GM18868 (cell line): ENCODE measurements at regions not wholly inside any gene's neighbourhood (a gene's known extent, or its start where the extent isn't known, plus 50 kb on each side); places are given as distances from the start of the nearest gene placed in this dataset.

Experiments used
- ATAC-seq: cut with Tn5 transposase; IDR thresholded peaks from one replicate; pipeline ENCODE4 v1.9.1; 2021; ENCODE audit warnings: mild to moderate bottlenecking, moderate library complexity; ENCODE audit not compliant: unreplicated experiment

- ATAC-seq, result peak; percentile 75
Measured at GRCh38 chr5:110027527-110028322, 338.0 kb downstream of the MAN2A1 start.

DNA sequence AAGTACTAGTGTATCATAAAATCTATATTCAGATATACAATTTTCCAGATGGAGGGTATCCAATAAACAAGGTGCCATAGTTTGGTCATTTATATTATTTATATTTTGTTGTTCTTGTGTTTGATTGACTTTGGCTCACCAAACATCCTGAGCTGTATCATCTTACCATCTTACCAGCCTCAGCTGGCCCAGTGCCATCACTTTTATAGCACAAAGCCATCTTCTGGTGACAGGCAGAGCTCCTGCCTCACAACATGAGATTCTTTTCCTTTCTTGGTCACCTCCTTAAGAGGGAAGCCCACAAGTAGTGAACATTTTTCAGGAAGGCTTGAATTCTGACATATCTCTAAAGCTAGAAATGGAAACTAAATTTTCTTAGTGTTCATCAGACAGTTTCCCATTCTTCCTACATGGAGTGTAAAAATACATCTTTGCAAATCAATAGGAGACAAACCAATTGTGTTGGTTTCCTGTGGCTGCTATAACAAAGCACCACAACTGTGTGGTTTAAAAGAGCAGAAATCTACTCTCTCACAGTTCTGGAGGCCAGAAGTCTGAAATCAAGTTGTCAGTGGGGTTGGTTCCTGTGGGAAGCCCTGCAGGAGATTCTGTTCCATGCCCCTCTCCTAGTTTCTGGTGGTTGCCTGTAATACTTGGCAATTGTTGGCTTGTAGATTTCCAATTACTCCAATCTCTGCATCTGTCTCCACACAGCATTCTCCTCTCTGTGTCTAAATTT is 341.8 kb downstream of the MAN2A1 start:
- no peak for ATAC-seq

GRCh38 chr5:110032376-110032775 is 342.6 kb downstream of the MAN2A1 start:
- no peak for ATAC-seq

DNA sequence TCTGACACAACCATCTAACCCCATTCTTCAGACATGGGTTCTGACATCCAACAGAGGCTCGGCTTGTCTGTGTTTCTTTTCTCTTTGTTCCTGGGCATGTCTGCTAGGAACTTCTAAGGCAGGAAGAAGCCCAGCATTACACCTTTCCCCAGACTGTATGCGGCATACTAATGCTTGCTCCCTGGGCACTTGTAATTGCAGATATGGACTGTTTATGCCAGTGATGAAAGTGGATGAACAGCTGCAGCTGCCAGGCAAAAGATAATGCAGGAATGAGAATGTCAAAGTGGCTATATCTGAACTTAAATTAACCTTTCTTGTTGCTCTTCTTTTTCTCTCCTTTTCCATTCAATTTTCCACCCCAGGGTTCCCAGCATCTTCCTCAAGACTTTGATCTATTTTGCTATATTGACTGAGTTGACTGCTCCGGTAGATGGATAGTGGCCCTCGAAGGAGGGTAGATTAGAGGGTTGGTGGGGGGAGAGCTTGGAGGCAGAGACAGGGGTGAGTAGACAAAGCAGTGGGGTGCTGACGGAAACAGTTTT is 344.4 kb downstream of the MAN2A1 start:
- ATAC-seq, result no peak

GRCh38 chr5:110038297-110038997 is 348.7 kb downstream of the MAN2A1 start:
- no peak for ATAC-seq

GRCh38 chr5:110040178-110040577 is 350.5 kb downstream of the MAN2A1 start:
- ATAC-seq, result no peak

DNA sequence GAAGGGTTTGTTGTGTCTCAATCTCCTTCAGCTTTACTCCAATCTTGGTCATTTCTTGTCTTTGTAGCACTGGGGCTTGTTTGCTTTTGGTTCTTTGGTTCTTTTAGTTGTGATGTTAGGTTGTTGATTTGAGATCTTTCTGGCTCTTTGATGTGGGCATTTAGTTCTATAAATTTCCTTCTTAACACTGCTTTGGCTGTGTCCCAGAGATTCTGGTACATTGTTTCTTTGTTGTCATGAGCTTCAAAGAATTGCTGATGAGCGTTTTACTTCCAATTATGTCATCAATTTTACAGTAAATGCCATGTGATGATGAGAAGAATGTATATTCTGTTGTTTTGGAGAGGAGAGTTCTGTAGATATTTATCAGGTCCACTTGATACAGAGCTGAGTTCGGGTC is 353.3 kb downstream of the MAN2A1 start:
- no peak for ATAC-seq

- no peak for ATAC-seq
Measured at GRCh38 chr5:110045158-110045557, 355.4 kb downstream of the MAN2A1 start.

GRCh38 chr5:110048491-110048890 is 358.8 kb downstream of the MAN2A1 start:
- ATAC-seq, result no peak

GRCh38 chr5:110049816-110050215 is 360.1 kb downstream of the MAN2A1 start:
- no peak for ATAC-seq

DNA sequence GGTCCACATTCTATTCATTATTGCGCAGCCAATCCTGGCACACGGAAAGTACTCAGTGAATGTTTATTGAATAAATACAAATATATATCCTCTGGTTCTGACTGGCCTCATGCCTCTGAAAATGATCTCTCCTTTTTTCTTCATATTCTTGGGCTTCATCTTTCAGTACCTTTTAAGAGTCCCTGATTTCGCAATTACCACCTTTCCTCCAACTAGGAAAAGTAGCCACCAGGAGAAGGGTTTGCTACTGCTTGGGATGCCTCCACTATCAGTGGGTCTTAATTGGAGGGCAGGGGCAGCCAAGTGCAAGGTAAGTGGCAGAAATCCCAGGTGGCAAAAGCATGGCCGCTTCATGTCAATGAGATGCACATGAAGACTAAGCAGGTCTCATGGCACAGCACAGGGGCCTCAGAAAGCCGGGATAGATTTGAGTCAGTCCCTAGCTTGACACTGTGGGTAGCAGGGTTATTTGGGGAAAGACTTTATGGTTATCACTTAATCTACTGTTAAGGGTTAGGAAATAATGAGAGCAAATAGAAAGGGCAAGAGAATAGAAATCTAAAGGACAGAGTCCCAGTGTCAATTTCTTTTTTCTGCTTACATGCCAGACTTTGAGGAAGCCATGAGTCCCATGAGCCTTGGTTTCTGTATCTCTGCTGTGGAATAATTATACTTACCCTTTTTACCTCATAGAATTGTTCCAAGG is 361.1 kb downstream of the MAN2A1 start:
- ATAC-seq, result no peak

GRCh38 chr5:110053205-110053604 is 363.5 kb downstream of the MAN2A1 start:
- no peak for ATAC-seq

- ATAC-seq, result peak; percentile 22
Measured at GRCh38 chr5:110053824-110054223, 364.1 kb downstream of the MAN2A1 start.

- peak; percentile 82 for ATAC-seq
Measured at GRCh38 chr5:110054240-110054639, 364.5 kb downstream of the MAN2A1 start.

DNA sequence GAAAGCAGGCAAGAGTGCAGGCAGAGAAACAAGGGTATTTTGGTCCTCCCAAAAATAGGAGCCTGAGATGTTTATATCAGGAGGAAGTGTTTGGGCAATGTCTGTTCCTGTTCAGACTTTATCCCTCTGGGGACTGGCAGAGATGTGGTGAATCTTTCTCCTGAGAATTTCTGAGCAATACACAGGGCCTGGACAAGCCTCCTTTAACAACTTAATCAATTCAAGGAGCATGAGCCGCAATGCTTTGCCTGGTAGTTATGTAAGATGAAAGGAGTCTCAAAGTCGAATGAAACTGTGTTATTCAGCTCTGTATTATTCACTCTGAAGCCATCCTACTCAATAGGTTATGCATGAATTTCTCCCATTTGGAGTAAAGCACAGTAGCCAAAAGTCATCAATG is 365.6 kb downstream of the MAN2A1 start:
- ATAC-seq, result no peak

- no peak for ATAC-seq
Measured at GRCh38 chr5:110056580-110057114, 366.9 kb downstream of the MAN2A1 start.

DNA sequence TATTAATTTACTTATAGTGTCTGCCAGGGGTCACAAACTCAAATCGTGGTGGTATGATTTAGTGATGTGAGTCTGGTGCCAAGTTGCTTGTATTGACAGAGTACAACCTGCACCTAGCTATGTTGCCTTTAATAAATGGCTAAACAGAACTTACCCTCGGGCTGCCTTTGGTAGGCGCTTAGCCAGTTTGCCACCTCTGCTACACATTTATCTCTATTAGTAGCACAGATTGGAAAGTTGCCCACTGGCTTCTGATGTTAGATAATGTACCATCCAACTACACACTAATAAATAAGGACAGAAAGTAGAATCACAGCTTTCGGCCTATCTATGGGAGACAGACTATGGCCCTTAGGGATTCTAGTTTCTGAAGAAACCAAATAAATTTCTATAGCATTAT is 368.4 kb downstream of the MAN2A1 start:
- no peak for ATAC-seq

DNA sequence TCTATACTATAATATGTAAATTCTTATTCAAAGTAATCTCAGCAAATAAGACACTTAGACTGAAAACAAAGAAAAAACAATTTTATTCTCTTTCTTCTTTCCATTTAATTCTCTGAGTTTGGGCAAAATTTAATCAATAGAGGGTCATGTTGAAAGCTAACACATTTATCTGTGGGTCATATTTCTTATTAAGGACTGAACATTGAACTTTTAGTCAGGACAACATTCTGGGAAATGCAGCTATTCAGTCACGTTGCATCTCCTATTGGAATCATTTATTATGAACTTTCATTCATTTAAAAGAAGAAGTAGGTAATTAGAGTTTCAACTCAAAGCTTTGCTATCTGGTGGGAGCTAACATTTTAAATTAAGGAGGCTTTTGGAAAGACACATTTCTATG is 372.5 kb downstream of the MAN2A1 start:
- no peak for ATAC-seq

- ATAC-seq, result no peak
Measured at GRCh38 chr5:110063640-110064602, 374.2 kb downstream of the MAN2A1 start.
